Memory B cell (primary cell): ENCODE measurements at regions not wholly inside any gene's neighbourhood (a gene's known extent, or its start where the extent isn't known, plus 50 kb on each side); places are given as distances from the start of the nearest gene placed in this dataset.

Experiments used
- ATAC-seq: fragments of 150-1000 bp; cut with Tn5 transposase; 2 replicates; pipeline ENCODE4 v1.10.0; 2021; ENCODE audit warnings: low read depth, mild to moderate bottlenecking, moderate library complexity
- DNase-seq, 2 donors: peaks; one replicate each; pipeline ENCODE4 v3.0.0; 2022; ENCODE audit warnings: low spot score in 2 of 2
- H3K27ac Mint-ChIP-seq: one replicate; pipeline ENCODE4 v1.8.0; 2022; ENCODE audit warnings: mild to moderate bottlenecking, moderate library complexity, mixed read lengths
- H3K27me3 Mint-ChIP-seq: one replicate; pipeline ENCODE4 v1.8.0; 2022; ENCODE audit warnings: mixed read lengths
- H3K36me3 Mint-ChIP-seq: one replicate; pipeline ENCODE4 v1.8.0; 2022; ENCODE audit warnings: mild to moderate bottlenecking, mixed read lengths
- H3K4me1 Mint-ChIP-seq: one replicate; pipeline ENCODE4 v1.8.0; 2022; ENCODE audit warnings: mixed read lengths
- H3K4me3 Mint-ChIP-seq: one replicate; pipeline ENCODE4 v1.8.0; 2022; ENCODE audit warnings: mild to moderate bottlenecking, moderate library complexity, mixed read lengths
- H3K9me3 Mint-ChIP-seq: one replicate; pipeline ENCODE4 v1.8.0; 2022; ENCODE audit warnings: mixed read lengths

DNA sequence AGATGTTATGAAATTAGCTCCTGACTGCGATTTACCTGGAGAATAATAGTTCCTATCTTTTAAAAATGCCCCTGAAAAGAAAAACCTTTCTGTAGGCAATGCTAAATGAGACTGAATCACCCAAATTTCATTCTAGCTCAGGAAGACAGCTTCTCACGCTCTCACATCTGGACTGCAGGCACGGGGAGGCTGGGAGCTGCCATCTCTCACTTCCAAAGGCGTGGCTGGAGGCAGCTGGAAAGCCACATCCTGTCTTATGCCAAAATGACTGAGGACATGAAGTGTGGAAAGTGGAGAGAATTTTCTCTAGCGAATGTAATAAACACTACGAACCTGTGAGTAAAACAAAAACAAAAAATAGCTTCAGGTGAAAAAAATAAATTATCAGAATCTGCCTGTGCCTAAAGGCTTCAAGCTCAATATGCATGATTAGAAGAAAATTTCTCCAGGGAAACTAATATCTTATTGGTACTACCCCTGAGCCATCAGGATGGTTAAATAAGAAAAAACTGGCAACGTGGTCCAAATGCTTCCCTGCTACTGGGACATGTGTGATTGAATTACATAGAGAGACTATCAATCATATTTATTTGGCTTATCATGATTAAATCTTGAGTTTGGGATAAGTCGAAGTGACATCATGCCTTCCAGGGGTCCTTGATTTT lies 58.1 kb upstream of the UBL3 start:
- Mint-ChIP-seq H3K27ac (no peak overlapping the region), H3K4me3 (no peak overlapping the region), H3K9me3 (no peaks in the 10 kb centered on the region), H3K4me1 (peaks cover 2% of the 10 kb centered on the region), H3K27me3 (peaks cover 13% of the 10 kb centered on the region), H3K36me3 (no peaks in the 10 kb centered on the region)
- ATAC-seq (no peak), DNase-seq (no peak)

DNA sequence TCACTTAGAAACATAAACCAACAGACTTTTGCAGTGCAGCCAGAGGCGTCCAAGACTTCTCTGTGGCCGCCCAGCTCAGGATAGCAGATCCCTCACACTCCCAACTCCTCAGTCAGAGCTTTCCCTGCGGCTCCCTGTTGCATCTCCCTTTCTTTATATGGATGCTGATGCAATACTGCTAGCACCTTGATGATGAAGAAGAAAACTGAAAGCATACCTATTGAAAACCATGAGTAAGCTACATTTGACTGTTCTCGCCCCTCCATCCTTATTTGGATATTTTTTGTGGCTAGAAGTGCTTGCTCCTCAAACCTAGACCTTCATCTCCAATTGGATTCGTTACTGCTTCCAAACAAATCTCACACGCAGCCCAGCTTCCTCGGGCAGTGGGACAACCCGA lies 57.3 kb upstream of the UBL3 start:
- no peak for ATAC-seq
- H3K27me3 Mint-ChIP-seq = peaks cover 13% of the 10 kb centered on the region

DNA sequence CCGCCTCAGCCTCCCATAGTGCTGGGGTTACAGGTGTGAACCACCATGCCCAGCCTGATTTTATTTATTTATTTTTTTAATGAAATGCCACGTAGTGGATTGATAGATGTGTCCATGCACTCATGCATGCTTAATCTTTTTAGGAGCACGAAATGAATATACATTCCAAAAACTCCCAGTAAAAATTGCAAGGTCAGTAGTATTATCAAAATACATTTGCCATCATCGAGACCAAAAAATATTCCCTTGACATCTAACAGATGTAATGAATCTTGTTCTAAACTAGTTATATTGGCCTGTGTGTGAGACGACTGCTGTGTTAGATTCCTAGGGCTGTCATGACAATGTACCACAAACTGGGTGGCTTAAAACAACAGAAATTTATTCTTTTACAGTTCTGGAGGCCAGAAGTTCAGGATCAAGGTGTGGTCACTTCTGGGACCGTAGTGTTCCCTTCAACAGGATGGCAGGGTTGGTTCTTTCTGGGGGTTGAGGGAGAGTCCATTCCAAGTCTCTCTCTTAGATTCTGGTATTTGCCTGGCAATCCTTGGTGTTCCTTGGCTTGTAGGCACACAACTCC lies 56.1 kb upstream of the UBL3 start:
- Mint-ChIP-seq H3K4me1 (peaks cover 6% of the 10 kb centered on the region), H3K27ac (no peak overlapping the region), H3K27me3 (peaks cover 12% of the 10 kb centered on the region), H3K9me3 (no peaks in the 10 kb centered on the region), H3K36me3 (no peaks in the 10 kb centered on the region), H3K4me3 (no peak overlapping the region)
- ATAC-seq = no peak
- no peak for DNase-seq

More for the DNA sequence above, 57.3 kb upstream of the UBL3 start:
- no peak overlapping the region for H3K4me3 Mint-ChIP-seq
- H3K4me1 Mint-ChIP-seq = peaks cover 2% of the 10 kb centered on the region
- H3K36me3 Mint-ChIP-seq = no peaks in the 10 kb centered on the region
- DNase-seq = no peak
- H3K9me3 Mint-ChIP-seq = no peaks in the 10 kb centered on the region
- no peak overlapping the region for H3K27ac Mint-ChIP-seq

DNA sequence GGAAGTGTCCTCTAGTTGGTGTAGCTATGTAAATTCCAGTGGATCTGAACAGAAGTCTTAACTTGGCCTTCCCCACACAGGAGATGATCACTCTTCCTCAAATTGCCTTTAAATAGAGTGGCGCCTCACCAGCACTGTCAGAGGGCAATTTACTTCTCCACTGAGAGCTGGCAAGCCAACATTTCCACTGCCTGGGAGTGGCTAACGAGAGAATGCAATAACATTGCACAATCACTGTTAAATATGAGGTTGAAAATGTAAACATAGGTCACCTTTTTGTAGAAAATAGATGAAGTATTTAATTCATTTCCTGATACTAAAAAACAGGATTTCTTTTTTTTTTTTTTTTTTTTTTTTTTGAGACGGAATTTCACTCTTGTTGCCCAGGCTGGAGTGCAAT lies 55.4 kb upstream of the UBL3 start:
- Mint-ChIP-seq H3K4me3 (no peak overlapping the region), H3K36me3 (no peaks in the 10 kb centered on the region), H3K4me1 (peaks cover 6% of the 10 kb centered on the region), H3K27me3 (peaks cover 9% of the 10 kb centered on the region), H3K27ac (no peak overlapping the region), H3K9me3 (peaks cover 3% of the 10 kb centered on the region)
- no peak for ATAC-seq
- no peak for DNase-seq

DNA sequence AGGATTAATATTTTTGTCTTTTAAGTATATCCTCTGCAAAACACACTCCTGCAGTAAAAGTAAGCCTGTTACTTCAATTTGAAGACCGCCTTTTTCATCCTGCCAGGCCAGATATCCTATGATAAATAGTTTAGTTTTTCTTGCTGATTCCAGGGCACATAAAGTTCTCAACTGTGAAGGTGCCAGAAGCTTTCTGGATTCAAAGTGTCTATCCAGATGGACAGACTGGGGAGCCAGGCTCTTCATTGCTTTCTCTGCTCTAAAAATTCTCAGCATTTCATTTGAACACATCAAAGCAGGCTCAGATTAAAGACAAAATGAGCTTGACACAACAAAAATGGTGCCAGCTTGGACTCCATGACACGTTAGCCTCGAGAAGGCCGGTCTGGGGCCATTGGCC lies 53.6 kb upstream of the UBL3 start:
- Mint-ChIP-seq H3K4me1 (peaks cover 6% of the 10 kb centered on the region), H3K36me3 (no peaks in the 10 kb centered on the region), H3K4me3 (no peak overlapping the region), H3K27ac (no peak overlapping the region), H3K27me3 (peaks cover 10% of the 10 kb centered on the region), H3K9me3 (peaks cover 3% of the 10 kb centered on the region)
- ATAC-seq (no peak), DNase-seq (no peak)

DNA sequence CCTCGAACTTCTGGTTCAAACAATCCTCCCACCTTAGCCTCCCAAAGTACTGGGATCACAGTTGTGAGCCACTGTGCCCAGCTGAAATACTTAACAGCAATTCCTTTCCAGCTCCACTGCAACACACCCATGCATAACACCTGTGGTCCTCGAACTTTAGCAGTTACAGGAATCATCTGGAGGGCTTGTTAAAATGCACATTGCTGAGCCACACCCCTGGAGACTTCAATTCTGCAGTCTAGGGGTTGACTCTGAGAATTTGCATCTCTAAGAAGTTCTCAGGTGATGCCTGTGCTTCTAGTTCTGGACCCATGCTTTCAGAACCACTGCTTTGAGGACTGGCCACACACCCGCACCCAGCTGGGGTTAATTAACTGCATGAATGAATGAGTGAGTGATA lies 53.1 kb upstream of the UBL3 start:
- H3K4me1 Mint-ChIP-seq = peaks cover 6% of the 10 kb centered on the region
- DNase-seq (no peak), ATAC-seq (no peak)
- H3K4me3 Mint-ChIP-seq = no peak overlapping the region
- peaks cover 3% of the 10 kb centered on the region for H3K9me3 Mint-ChIP-seq
- peaks cover 10% of the 10 kb centered on the region for H3K27me3 Mint-ChIP-seq
- H3K36me3 Mint-ChIP-seq = no peaks in the 10 kb centered on the region
- H3K27ac Mint-ChIP-seq = no peak overlapping the region

DNA sequence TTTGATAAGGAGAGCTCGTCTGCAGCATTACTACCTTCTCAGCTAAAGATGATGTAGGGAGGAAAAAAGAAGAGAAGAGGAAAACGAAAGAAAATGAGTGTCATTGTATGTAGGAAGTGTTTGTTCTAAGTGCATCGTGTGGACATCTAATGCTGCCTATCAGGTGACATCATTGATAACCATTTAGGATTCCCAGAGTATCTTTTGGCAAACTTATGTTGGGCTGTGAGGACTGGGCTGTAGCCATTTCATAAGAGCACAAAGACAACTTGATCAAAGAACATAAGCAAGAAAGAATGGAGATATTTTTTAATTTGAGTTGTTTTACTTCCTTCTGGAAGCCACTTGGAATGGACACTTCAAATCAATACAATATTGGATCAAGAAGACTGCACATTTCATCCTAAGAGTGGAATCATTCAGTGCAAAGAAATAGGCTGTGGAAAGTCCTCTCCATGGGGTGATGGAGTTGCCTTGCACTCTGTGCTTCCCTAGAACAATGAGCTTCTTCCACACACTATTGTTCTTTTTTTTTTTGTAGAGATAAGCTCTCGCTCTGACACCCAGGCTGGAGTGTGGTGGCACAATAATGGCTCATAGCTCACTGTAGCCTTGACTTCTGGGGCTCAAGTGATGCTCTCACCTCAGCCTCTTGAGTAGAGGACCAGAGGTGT lies 52.4 kb upstream of the UBL3 start:
- ATAC-seq (no peak), DNase-seq (no peak)
- H3K27ac Mint-ChIP-seq = no peak overlapping the region
- no peak overlapping the region for H3K4me3 Mint-ChIP-seq
- H3K4me1 Mint-ChIP-seq = peaks cover 6% of the 10 kb centered on the region
- no peaks in the 10 kb centered on the region for H3K36me3 Mint-ChIP-seq
- peaks cover 8% of the 10 kb centered on the region for H3K27me3 Mint-ChIP-seq
- peaks cover 3% of the 10 kb centered on the region for H3K9me3 Mint-ChIP-seq

DNA sequence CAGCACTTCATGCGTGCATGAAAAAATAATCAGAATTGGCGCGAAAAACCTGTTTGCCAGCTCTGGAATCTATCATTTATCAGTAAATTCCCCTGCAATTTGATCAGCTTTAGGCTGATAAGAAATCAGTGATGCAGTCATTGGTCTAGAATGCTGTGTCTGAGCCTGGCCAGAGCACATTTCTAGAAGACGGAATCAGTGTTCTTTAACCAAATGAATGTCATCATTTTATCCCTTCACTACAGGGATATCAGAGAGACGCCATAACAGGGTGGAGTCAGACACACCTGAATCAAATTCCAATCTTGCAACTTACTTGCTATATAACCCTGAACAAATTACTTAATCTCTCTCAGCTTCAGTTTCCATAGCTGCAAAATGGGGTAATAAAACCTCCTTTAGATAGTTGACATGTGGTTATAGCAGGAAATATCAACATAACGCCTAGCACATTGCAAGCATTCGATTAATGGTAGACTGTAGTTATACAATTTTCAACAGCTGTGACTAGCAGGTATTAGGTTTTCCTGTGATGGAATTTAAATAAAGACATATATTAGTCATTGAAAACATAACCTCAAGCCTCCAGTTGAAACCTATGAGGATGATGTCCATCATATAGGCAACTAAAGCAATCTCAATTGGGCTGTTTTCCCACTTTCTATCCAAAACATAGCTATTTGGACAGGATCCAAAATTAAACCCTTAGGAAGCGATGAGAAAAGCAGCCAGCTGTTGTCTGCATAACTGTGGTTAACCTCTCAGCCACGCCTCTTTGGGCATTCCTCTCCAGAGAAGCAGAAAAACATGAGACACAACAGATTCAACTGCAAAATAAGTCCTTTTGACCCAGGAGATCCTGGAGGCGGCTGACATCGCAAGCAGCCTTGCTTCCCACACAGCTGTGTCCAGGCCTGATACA lies 51.6 kb upstream of the UBL3 start:
- no peaks in the 10 kb centered on the region for H3K36me3 Mint-ChIP-seq
- H3K9me3 Mint-ChIP-seq = peaks cover 3% of the 10 kb centered on the region
- no peak overlapping the region for H3K4me3 Mint-ChIP-seq
- ATAC-seq (no peak), DNase-seq (no peak)
- H3K27me3 Mint-ChIP-seq = peaks cover 7% of the 10 kb centered on the region
- H3K4me1 Mint-ChIP-seq = peaks cover 5% of the 10 kb centered on the region
- no peak overlapping the region for H3K27ac Mint-ChIP-seq
